GM21360 (cell line): ENCODE measurements at regions not wholly inside any gene's neighbourhood (a gene's known extent, or its start where the extent isn't known, plus 50 kb on each side); places are given as distances from the start of the nearest gene placed in this dataset.

Source experiments
- ATAC-seq: cut with Tn5 transposase; IDR thresholded peaks from one replicate; pipeline ENCODE4 v1.9.1; 2021; ENCODE audit warnings: mild to moderate bottlenecking, moderate library complexity; ENCODE audit not compliant: unreplicated experiment

DNA sequence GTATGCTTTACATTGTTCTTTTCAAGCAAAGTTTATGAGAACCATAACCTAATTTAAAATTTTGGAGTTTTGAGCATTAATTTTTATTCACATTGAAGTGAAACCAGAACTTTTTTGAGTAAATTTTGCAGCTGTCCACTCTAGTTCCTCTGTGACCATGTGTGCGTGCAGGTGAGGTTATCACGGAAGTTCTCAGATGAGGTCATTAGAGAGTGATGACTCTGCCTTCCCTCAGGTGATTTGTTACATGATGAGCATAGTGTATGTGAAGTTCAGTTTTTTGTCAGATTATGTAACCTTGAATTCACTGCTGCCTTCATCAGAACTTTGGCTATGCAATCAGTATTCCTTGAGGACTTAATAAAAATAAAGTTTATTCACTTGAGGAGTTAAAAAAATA, 828.2 kb downstream of the ADGRL2 start:
- no peak for ATAC-seq

- ATAC-seq, result no peak
These were observed 824.8 kb downstream of the ADGRL2 start for GRCh38 chr1:82625537-82625936.

GRCh38 chr1:82621076-82621475, 820.3 kb downstream of the ADGRL2 start:
- ATAC-seq, result no peak

DNA sequence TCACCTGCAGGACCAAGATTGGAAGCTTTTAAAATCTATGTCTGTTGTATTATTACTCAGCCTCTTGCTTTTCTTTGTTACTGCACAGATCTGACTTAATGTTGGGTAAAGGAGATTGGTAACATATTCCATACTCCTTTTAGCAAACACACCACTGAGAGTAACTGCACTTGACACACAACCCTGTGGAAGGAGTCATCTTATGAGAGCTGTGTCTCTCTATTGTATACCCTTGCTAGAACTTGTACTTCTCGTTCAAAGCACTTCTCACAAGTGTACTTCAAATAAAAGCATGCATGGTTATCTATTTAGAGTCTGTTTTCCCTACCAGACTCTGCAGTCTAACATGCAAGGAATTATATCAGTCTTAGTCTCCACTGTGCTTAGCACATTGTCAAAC, 813.4 kb downstream of the ADGRL2 start:
- no peak for ATAC-seq

DNA sequence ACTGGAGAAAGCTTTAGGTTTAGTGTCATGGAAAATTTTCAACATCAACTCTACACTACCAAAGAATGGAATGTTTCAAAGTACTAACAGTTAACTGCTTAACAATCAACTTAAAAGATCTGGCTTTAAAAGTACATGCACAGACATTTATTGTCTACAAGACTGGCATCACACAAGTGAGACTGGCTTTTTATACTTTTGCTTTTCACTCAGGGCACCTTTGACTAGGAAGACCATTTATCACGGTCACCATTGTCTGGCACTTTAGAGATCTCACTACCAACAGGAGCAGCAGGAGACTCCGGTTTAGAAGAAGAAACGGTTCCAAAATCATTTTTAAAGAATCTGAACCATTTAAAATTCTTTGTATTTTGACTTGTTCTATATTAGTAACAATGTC, 812.3 kb downstream of the ADGRL2 start:
- ATAC-seq, result no peak

- no peak for ATAC-seq
These were observed 805.8 kb downstream of the ADGRL2 start for GRCh38 chr1:82606546-82606945.

DNA sequence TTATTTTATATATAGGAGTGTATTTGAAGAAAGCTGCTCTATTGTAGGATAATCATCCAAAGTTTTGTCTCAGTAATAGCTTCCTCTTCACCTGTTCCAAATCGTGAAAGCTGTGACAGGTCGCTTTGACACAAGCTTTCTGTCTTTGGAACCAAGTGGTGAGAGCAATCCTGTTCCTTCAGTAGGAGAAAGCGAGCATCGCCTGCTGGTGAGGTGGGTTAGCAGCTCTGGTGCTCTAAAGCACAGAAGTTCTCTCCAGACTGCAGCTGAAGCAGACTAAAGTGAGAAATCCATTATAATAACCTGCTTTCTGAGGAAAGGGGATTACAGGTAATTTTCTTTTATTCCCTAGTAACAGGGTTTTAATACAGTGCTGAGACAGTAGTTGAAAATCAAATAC, 803.8 kb downstream of the ADGRL2 start:
- no peak for ATAC-seq

- no peak for ATAC-seq
These were observed 799.6 kb downstream of the ADGRL2 start for GRCh38 chr1:82600314-82600713.

DNA sequence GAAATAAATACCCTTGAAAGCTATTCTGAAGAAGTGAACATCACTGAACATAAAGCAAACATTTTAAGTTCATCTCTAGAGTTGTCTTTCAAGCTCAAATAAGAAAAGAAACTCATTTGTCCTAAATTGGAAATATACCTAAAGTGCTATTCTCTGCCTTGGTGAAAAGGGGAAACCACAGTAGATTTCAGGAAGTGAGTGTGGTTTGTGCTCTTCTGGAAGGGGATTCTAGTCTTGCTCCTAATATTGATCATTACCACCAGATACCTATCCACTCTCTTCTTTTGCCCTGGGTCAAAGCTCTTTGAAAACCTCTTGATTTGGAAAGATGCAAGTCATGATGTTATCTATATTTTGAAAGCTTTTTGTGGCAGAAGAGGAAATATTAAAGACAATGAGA, 798.1 kb downstream of the ADGRL2 start:
- no peak for ATAC-seq

DNA sequence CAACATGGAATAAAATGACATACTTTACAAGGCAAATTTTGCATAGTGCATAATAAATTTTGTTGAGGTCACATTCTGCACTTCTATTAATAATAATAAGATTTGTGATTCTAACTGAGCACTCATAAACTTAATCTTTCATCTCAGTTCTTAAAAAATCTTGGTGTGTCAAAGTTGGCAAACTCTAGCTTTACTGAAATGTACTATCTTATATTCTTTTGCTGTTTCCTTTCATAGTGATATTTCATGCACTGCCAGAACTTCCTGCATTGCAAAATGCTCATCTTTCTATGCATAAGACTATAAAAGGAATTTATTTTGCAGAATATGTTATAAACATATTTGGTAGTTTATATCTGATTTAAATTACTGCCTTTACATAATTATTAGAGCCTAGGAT, 797.6 kb downstream of the ADGRL2 start:
- no peak for ATAC-seq

DNA sequence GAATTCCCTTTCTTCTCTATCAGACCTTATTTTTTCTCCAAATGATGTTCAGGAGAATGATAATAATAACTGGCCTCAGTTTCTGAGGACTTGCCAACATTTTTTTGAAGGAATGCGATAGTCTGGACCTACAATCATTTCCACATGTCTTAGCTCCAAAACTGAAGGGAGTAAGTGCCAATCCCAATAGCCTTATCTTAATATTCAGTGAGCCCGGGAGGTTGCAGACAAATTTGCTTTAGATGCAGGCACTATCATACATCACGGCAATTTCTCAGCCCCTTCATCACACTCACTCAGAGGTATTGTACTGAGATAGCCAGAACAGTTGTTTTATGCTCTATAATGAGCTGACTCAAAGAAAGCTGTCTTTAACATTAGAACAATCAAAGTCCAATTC, 796.9 kb downstream of the ADGRL2 start:
- ATAC-seq, result no peak

GRCh38 chr1:82597141-82597540, 796.4 kb downstream of the ADGRL2 start:
- no peak for ATAC-seq

DNA sequence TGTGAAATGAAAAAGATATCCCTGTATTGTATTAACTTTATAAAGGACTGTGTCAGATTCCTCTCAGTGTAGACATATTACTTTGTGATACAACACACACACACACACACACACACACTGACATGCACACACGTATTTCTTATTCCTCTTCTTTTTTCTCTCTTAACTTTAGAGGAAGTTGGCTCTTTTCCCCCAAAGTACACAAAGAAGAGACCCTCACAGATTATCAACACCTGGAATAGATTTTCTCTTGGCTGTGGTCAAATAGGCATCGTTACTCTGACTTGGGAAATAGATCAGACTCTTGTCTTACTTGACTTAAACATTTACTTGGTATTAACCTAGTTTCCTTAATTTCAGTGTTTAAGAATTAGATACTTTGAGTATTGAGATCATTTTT, 792.8 kb downstream of the ADGRL2 start:
- no peak for ATAC-seq

DNA sequence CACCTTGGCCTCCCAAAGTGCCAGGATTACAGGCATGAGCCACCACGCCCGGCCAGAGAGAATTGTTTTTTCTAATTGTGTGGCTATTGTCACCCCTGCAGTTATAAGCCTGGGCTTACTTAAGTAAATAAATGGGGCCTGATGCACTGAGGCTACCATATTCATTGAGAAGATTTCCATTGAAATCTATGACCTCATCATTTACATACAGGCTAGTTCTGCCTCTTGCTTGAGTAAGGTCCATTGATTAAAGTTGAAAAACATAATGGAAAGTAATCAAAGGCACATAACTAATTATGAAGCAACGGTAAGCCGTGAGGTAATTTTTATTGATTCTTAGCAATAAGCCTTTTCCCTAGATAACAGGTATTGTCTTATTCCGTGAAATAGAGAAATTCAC, 788.9 kb downstream of the ADGRL2 start:
- no peak for ATAC-seq

GRCh38 chr1:82587371-82587770, 786.6 kb downstream of the ADGRL2 start:
- no peak for ATAC-seq

GRCh38 chr1:82586473-82586872, 785.7 kb downstream of the ADGRL2 start:
- ATAC-seq, result no peak

DNA sequence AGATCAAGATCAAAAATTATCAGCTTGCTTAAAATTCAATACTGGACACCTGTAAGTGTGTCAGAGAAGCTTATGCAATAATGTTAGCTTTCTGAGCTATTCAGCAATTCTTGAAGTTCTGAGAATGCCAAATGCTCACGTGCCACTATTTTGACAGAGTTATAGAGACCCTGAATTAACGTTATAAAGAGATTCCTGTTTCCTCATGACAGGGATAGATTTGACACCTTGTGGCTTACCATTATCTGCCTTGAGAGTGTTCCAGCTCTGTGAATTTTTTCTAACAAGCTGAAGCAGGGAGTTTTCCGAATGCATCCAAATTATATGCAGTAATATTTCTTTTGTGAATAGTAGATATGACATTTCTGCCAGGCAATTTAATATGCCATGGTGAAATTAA, 781.6 kb downstream of the ADGRL2 start:
- no peak for ATAC-seq

DNA sequence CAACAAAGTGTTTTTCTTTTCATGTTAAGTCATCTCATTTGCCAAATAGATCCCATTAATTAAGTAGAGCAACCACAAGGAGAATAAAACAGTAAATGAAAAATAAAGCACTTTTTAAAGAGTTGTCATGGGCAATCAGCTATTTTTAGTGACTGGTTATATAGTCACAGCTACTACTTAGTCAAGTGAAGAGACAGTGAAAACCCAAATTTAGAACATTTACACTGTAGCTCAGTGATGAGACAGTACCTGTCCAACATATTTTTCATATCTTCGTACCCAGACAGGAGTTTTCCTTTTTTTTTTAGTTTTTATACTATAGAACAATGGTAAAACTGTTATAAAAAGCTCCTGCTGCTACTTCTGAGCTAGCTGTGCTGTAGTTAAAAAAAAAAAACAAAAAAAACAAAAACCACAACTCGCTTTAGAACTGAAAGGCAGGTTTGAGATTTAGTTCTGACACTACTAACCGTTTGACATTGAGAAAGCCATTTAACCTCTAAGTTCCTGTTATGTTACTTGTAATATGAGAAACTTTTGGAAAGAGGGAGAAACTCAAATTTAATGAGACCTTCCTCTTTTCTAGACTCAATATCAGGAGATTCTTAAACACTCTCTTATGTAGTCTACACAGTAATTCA, 777.5 kb downstream of the ADGRL2 start:
- ATAC-seq, result no peak

DNA sequence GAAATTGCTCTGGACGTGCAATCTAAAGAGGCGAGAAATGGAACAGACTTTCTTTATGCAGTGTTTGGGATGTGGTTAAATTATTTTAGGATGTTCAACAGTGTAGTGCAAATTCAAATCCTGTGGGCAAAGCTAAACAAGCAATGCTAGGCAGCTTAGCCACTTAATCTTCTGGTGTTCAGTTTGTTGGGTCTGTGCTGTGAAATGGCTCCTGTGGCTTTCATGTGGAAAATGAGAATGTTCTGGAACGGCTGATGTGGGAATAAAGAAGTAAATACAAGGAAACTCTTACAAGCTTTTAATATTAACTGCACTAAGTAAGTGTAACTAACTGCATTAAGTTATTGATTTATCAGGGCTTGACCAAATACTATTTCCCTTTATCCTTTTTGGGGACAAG, 766.6 kb downstream of the ADGRL2 start:
- no peak for ATAC-seq

- ATAC-seq, result no peak
These were observed 764.8 kb downstream of the ADGRL2 start for GRCh38 chr1:82565546-82565945.

DNA sequence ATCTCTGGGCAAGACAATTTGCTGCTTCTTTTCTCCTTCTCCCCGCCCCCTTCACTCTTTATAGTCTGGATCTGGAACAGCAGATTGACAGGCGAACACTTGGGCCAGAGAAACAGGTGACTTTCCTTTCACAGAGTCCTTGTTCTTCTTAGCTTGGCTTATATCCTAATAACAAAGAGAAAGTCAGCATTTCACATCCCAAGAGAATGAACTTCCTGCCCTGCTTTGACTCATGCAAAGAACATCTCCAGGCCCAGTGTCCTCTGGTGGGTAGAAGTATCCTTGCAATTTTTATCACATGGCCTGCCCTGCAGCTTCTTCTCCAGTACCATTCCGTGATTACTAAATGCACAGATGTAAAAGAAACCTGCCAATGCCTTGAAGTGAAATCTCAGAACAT, 764.4 kb downstream of the ADGRL2 start:
- no peak for ATAC-seq

- ATAC-seq, result no peak
These were observed 763.6 kb downstream of the ADGRL2 start for GRCh38 chr1:82564333-82564732.

DNA sequence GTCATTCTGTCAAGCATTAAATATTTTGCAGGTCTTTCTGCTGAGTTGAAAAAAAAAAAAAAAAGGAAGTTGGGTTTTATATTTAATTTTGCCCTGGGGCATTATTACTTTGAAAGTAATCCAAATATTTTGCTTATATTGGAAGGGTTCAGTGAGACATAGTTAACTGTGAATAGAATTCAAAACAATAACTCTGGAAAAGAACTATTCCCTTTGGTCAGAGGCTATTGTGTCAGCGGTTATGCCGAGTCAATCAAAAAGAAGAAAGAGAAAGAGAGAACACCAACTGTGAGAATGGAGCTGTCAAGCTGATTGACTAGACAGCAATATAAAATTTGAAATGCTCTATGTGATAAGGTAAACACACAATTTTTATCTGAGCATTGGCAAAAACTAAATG, 761.7 kb downstream of the ADGRL2 start:
- no peak for ATAC-seq

DNA sequence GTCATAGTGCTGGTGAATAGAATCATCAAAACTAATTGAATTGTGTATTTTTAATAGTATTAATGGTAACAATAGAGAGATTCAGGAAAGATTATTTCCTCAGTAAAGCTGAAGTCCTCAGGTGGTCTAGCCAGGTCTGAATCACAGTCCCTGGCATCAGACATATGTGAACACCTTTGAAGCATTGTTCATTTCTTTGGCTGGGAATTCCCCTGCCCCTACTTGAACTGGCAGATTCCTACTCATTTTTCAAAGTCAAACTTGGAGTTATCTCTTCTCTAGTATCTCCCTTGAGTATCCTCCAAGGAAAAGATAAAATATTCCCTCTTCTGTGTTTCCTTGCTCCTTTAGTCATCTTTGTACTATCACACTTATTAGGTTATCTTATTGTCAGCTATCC, 759.8 kb downstream of the ADGRL2 start:
- no peak for ATAC-seq
